Osteoblast (primary cell): ENCODE measurements at regions not wholly inside any gene's neighbourhood (a gene's known extent, or its start where the extent isn't known, plus 50 kb on each side); places are given as distances from the start of the nearest gene placed in this dataset.
A peak's percentile ranks its signal among the peaks of the same experiment; 100 is the strongest.
"Not testable (repeated sequence)": the region's sequence is repeated elsewhere in the genome, so short reads cannot be mapped to it uniquely, and the experiment has no call there.

ENCODE experiments used
- DNase-seq: peaks from one replicate; pipeline ENCODE4 v3.0.0; 2011; ENCODE audit warnings: low spot score, mixed read lengths; ENCODE audit not compliant: insufficient read length; ENCODE audit errors: missing footprints
- H2AFZ ChIP-seq: 2 replicates; pipeline ENCODE4 v1.6.0; 2011; ENCODE audit warnings: mild to moderate bottlenecking, low read length
- H3K27ac ChIP-seq: 2 replicates; pipeline ENCODE4 v1.5.1; 2011; ENCODE audit warnings: mild to moderate bottlenecking, low read depth, low read length, moderate library complexity
- H3K27me3 ChIP-seq: 2 replicates; pipeline ENCODE4 v1.6.0; 2012; ENCODE audit warnings: mild to moderate bottlenecking, control low read depth, inconsistent platforms, low read length, moderate library complexity; ENCODE audit not compliant: insufficient read depth
- H3K36me3 ChIP-seq: 2 replicates; pipeline ENCODE4 v1.5.1; 2011; ENCODE audit warnings: mild to moderate bottlenecking, low read length, control low read depth, moderate library complexity; ENCODE audit not compliant: insufficient read depth
- H3K4me1 ChIP-seq: 2 replicates; pipeline ENCODE4 v1.5.1; 2011; ENCODE audit warnings: mild to moderate bottlenecking, low read length, control low read depth, moderate library complexity; ENCODE audit not compliant: insufficient read depth
- H3K4me2 ChIP-seq: 2 replicates; pipeline ENCODE4 v1.6.0; 2011; ENCODE audit warnings: mild to moderate bottlenecking, low read length; ENCODE audit not compliant: insufficient read depth
- H3K4me3 ChIP-seq: fragments of 200-600 bp; sonication (generic); 3 replicates; pipeline ENCODE4 v1.5.1; 2012; ENCODE audit warnings: mild to moderate bottlenecking, low read length, inconsistent platforms; ENCODE audit not compliant: insufficient read depth
- H3K79me2 ChIP-seq: 2 replicates; pipeline ENCODE4 v1.6.0; 2012; ENCODE audit warnings: mild to moderate bottlenecking, low read length, control low read depth, inconsistent platforms; ENCODE audit not compliant: insufficient read depth
- H3K9me3 ChIP-seq: 2 replicates; pipeline ENCODE4 v1.5.1; 2011; ENCODE audit warnings: low read depth, low read length, control low read depth
- H4K20me1 ChIP-seq: 2 replicates; pipeline ENCODE4 v1.6.0; 2012; ENCODE audit warnings: mild to moderate bottlenecking, low read length, control low read depth; ENCODE audit not compliant: insufficient read depth
- CTCF ChIP-seq: IDR thresholded peaks from 2 replicates; pipeline ENCODE4 v1.5.1; 2011; ENCODE audit warnings: mild to moderate bottlenecking, low read depth, low read length, moderate library complexity; ENCODE audit errors: extremely low read depth

- H3K27me3 ChIP-seq = no peaks in the 10 kb centered on the region
- no peak overlapping the region for H2AFZ ChIP-seq
- no peaks in the 10 kb centered on the region for H4K20me1 ChIP-seq
- H3K27ac ChIP-seq = no peak overlapping the region
- H3K79me2 ChIP-seq = no peaks in the 10 kb centered on the region
- no peaks in the 10 kb centered on the region for H3K9me3 ChIP-seq
- peak; percentile 58 for TF ChIP-seq CTCF
- H3K4me2 ChIP-seq = no peak overlapping the region
- no peak for DNase-seq
- H3K4me1 ChIP-seq = no peaks in the 10 kb centered on the region
- no peaks in the 10 kb centered on the region for H3K36me3 ChIP-seq
- H3K4me3 ChIP-seq = no peak overlapping the region
Measured at GRCh38 chr2:137910641-137911040, 53.6 kb upstream of the HNMT start.

GRCh38 chr2:137912371-137912770 lies 51.9 kb upstream of the HNMT start:
- no peak for TF ChIP-seq CTCF
- H3K27ac ChIP-seq = no peak overlapping the region
- no peaks in the 10 kb centered on the region for H3K4me1 ChIP-seq
- H3K4me3 ChIP-seq = no peak overlapping the region
- no peaks in the 10 kb centered on the region for H3K9me3 ChIP-seq
- H2AFZ ChIP-seq = no peak overlapping the region
- no peaks in the 10 kb centered on the region for H3K27me3 ChIP-seq
- H3K79me2 ChIP-seq = no peaks in the 10 kb centered on the region
- no peaks in the 10 kb centered on the region for H4K20me1 ChIP-seq
- H3K4me2 ChIP-seq = no peak overlapping the region
- DNase-seq = no peak
- H3K36me3 ChIP-seq = no peaks in the 10 kb centered on the region

- no peak for TF ChIP-seq CTCF
- no peak overlapping the region for H3K4me3 ChIP-seq
- DNase-seq = no peak
- no peaks in the 10 kb centered on the region for H4K20me1 ChIP-seq
- H2AFZ ChIP-seq = no peak overlapping the region
- no peaks in the 10 kb centered on the region for H3K4me1 ChIP-seq
- no peak overlapping the region for H3K27ac ChIP-seq
- H3K4me2 ChIP-seq = no peak overlapping the region
- H3K9me3 ChIP-seq = no peaks in the 10 kb centered on the region
- no peaks in the 10 kb centered on the region for H3K79me2 ChIP-seq
- no peaks in the 10 kb centered on the region for H3K27me3 ChIP-seq
- no peaks in the 10 kb centered on the region for H3K36me3 ChIP-seq
Measured at GRCh38 chr2:137913169-137913568, 51.1 kb upstream of the HNMT start.

GRCh38 chr2:137913648-137914047 lies 50.6 kb upstream of the HNMT start:
- not testable (repeated sequence) for DNase-seq, H3K27me3 ChIP-seq, H3K36me3 ChIP-seq, H3K27ac ChIP-seq, H4K20me1 ChIP-seq, H3K4me1 ChIP-seq, H3K4me2 ChIP-seq, H2AFZ ChIP-seq, H3K4me3 ChIP-seq, H3K79me2 ChIP-seq, H3K9me3 ChIP-seq
